Smooth muscle cell (in vitro differentiated cells): ENCODE measurements at regions not wholly inside any gene's neighbourhood (a gene's known extent, or its start where the extent isn't known, plus 50 kb on each side); places are given as distances from the start of the nearest gene placed in this dataset.

Experiments used
- DNase-seq: peaks from one replicate; lab custom pipeline; 2025; ENCODE audit not compliant: unreplicated experiment; lab: John Stamatoyannopoulos, UW
- H2AFZ ChIP-seq: fragments of 200-600 bp; sonication (generic); 2 replicates; pipeline ENCODE4 v1.6.0; 2016; ENCODE audit warnings: antibody characterized with exemption, low read depth, mild to moderate bottlenecking
- H3F3A ChIP-seq: fragments of 200-600 bp; sonication (generic); 2 replicates; pipeline ENCODE4 v1.6.0; 2017; ENCODE audit warnings: antibody characterized with exemption, low read depth
- H3K27ac ChIP-seq: fragments of 200-600 bp; sonication (generic); 2 replicates; pipeline ENCODE4 v1.5.1; 2016; ENCODE audit warnings: low read depth, mild to moderate bottlenecking
- H3K27me3 ChIP-seq: fragments of 200-600 bp; sonication (generic); 2 replicates; pipeline ENCODE4 v1.6.1; 2016; ENCODE audit warnings: low read depth, mild to moderate bottlenecking
- H3K36me3 ChIP-seq: fragments of 200-600 bp; sonication (generic); 2 replicates; pipeline ENCODE4 v1.5.1; 2016; ENCODE audit warnings: low read depth
- H3K4me1 ChIP-seq: fragments of 200-600 bp; sonication (generic); 2 replicates; pipeline ENCODE4 v1.5.1; 2016; ENCODE audit warnings: low read depth
- H3K4me2 ChIP-seq: fragments of 200-600 bp; sonication (generic); 2 replicates; pipeline ENCODE4 v1.6.0; 2016; ENCODE audit warnings: mild to moderate bottlenecking
- H3K4me3 ChIP-seq: fragments of 200-600 bp; sonication (generic); 2 replicates; pipeline ENCODE4 v1.5.1; 2016; ENCODE audit warnings: mild to moderate bottlenecking
- H3K79me2 ChIP-seq: fragments of 200-600 bp; sonication (generic); 2 replicates; pipeline ENCODE4 v1.6.0; 2016; ENCODE audit warnings: low read depth, mild to moderate bottlenecking
- H3K9ac ChIP-seq: fragments of 200-600 bp; sonication (generic); 2 replicates; pipeline ENCODE4 v1.6.0; 2016; ENCODE audit warnings: low read depth
- H3K9me3 ChIP-seq: fragments of 200-600 bp; sonication (generic); replicated peaks from 2 replicates; pipeline ENCODE4 v1.5.1; 2016; ENCODE audit warnings: low read depth
- H4K20me1 ChIP-seq: fragments of 200-600 bp; sonication (generic); 2 replicates; pipeline ENCODE4 v1.6.0; 2016; ENCODE audit warnings: low read depth
- CTCF ChIP-seq: fragments of 200-600 bp; sonication (generic); IDR thresholded peaks from 2 replicates; pipeline ENCODE4 v1.5.1; 2017; ENCODE audit warnings: borderline replicate concordance, mild to moderate bottlenecking, antibody characterized with exemption; ENCODE audit not compliant: insufficient read depth, poor library complexity, severe bottlenecking
- WGBS: methylation state at CpG from one replicate; pipeline ENCODE4 v1.1.7; 2016; ENCODE audit warnings: low lambda C conversion rate; 5-methylcytosine and 5-hydroxymethylcytosine counted together

DNA sequence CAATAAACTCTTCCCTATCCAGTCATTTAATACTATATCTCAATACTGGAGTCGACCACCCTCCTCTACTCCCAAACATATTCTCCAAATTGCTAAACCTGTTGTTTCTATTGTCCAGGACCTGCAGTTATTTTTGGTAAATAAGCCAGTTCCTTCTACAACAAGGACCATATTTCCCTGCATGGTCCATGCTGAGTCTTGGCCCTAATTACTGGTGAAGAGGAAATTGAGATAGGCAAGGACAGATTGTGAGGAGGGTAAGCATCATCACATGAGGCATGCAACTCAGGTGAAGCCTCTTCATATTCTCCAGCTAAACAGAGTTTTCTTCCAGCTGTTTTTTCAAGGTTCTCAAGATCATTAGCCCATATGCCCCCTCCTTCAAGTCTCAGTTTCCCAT, 1193.6 kb downstream of the RAPGEF2 start:
- H3K9ac ChIP-seq = no peak overlapping the region
- H3K9me3 ChIP-seq = no peaks in the 10 kb centered on the region
- H3K27ac ChIP-seq = no peak overlapping the region
- no peaks in the 10 kb centered on the region for H3K79me2 ChIP-seq
- H4K20me1 ChIP-seq = no peaks in the 10 kb centered on the region
- peaks cover 11% of the 10 kb centered on the region for H3K27me3 ChIP-seq
- no peak for DNase-seq
- H2AFZ ChIP-seq = no peak overlapping the region
- H3K36me3 ChIP-seq = no peaks in the 10 kb centered on the region
- H3K4me1 ChIP-seq = no peaks in the 10 kb centered on the region
- H3K4me2 ChIP-seq = no peak overlapping the region
- WGBS = 89% methylated on average over 1 of the region's 1 CpG
- TF ChIP-seq CTCF = no peak
- H3K4me3 ChIP-seq = no peak overlapping the region
- no peaks in the 10 kb centered on the region for H3F3A ChIP-seq

GRCh38 chr4:160299177-160299576, 1196.3 kb downstream of the RAPGEF2 start:
- no peaks in the 10 kb centered on the region for H3K79me2 ChIP-seq
- H3F3A ChIP-seq = no peaks in the 10 kb centered on the region
- peak overlapping the region; percentile 23 for H3K4me2 ChIP-seq
- no peaks in the 10 kb centered on the region for H3K4me1 ChIP-seq
- H3K9ac ChIP-seq = no peak overlapping the region
- no peak for DNase-seq
- no peak overlapping the region for H2AFZ ChIP-seq
- H4K20me1 ChIP-seq = no peaks in the 10 kb centered on the region
- peaks cover 11% of the 10 kb centered on the region for H3K27me3 ChIP-seq
- no peak overlapping the region for H3K4me3 ChIP-seq
- H3K36me3 ChIP-seq = no peaks in the 10 kb centered on the region
- TF ChIP-seq CTCF = no peak
- WGBS = 86% methylated on average over 1 of the region's 1 CpG
- no peaks in the 10 kb centered on the region for H3K9me3 ChIP-seq
- H3K27ac ChIP-seq = no peak overlapping the region

GRCh38 chr4:160299608-160300007, 1196.7 kb downstream of the RAPGEF2 start:
- Histone ChIP-seq H3K36me3 (no peaks in the 10 kb centered on the region), H3K79me2 (no peaks in the 10 kb centered on the region), H3K27me3 (peaks cover 11% of the 10 kb centered on the region), H3K27ac (no peak overlapping the region), H3K4me3 (no peak overlapping the region), H3K4me2 (peak overlapping the region; percentile 23), H3F3A (no peaks in the 10 kb centered on the region), H3K9me3 (no peaks in the 10 kb centered on the region), H3K4me1 (no peaks in the 10 kb centered on the region), H4K20me1 (no peaks in the 10 kb centered on the region), H3K9ac (no peak overlapping the region), H2AFZ (no peak overlapping the region)
- no peak for DNase-seq
- no peak for TF ChIP-seq CTCF
- WGBS = 48% methylated on average over 2 of the region's 2 CpGs

DNA sequence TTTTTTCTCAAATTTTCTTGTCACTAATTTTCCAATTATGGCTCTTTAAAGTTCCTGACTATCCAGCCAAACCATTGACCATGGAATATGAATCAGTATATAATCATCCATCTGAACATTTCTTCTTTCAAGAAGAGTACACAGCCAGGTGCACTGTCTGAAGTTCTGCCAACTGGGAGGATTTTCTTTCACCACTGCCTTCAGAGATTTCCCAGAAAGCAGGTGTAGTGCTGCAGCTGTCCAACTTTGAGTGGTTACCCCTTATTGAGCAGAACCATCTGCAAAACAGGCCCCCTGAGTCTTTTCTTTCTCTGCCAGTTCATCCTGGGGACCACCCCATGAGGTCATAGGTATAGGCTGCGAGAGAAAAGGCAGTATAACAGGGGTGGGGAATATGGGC, 1213.2 kb downstream of the RAPGEF2 start:
- H3K79me2 ChIP-seq = no peaks in the 10 kb centered on the region
- no peaks in the 10 kb centered on the region for H3K36me3 ChIP-seq
- H3F3A ChIP-seq = no peaks in the 10 kb centered on the region
- no peak overlapping the region for H3K4me2 ChIP-seq
- H3K27me3 ChIP-seq = no peaks in the 10 kb centered on the region
- no peak for TF ChIP-seq CTCF
- no peak overlapping the region for H3K27ac ChIP-seq
- 76% methylated on average over 1 of the region's 1 CpG for WGBS
- no peak overlapping the region for H3K4me3 ChIP-seq
- no peaks in the 10 kb centered on the region for H3K9me3 ChIP-seq
- H2AFZ ChIP-seq = no peak overlapping the region
- no peaks in the 10 kb centered on the region for H3K4me1 ChIP-seq
- DNase-seq = no peak
- no peaks in the 10 kb centered on the region for H4K20me1 ChIP-seq
- H3K9ac ChIP-seq = no peak overlapping the region
